C4-2B (cell line): ENCODE measurements at regions not wholly inside any gene's neighbourhood (a gene's known extent, or its start where the extent isn't known, plus 50 kb on each side); places are given as distances from the start of the nearest gene placed in this dataset.

Source experiments
- H3K27ac ChIP-seq: fragments of 450-650 bp; 2 replicates; pipeline ENCODE4 v1.5.1; 2017
- CTCF ChIP-seq: fragments of 450-650 bp; conservative IDR thresholded peaks from 2 replicates; pipeline ENCODE4 v1.5.1; 2017; ENCODE audit warnings: mild to moderate bottlenecking
- ZFX ChIP-seq: fragments of 450-650 bp; IDR thresholded peaks from 2 replicates; pipeline ENCODE4 v1.6.1; 2017

GRCh38 chr20:16678779-16679178 is 51.0 kb upstream of the SNRPB2 start:
- no peak for TF ChIP-seq ZFX
- TF ChIP-seq CTCF = no peak
- no peak overlapping the region for H3K27ac ChIP-seq

GRCh38 chr20:16676891-16677290 is 52.9 kb upstream of the SNRPB2 start:
- no peak overlapping the region for H3K27ac ChIP-seq
- TF ChIP-seq ZFX (no peak), CTCF (no peak)

DNA sequence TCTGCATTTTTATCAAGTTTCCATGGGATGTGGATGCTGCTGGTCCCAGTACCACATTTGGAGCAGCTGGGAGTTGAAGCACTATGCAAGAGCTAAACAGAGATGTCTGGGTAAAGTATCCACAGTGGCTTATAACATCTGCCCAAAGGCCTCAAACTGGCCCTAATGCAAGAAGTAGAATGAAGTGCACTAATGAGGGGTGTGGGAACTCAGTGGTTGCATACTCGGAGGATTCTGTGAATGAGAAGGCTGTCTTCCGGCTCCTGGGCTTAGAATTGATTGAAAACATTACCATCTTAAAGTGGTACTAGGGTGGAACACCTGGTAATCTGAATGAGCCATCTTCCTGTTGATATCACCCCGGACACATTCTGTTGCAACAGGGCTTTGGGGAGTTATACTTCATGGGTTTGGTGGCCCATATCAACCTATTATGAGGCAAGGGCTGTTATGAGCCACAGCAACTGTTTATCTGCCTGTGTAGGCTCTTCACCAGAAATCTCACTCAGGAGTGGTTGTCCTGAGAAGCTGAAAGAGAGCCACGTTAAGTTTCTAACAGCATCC is 54.7 kb upstream of the SNRPB2 start:
- H3K27ac ChIP-seq = no peak overlapping the region
- TF ChIP-seq CTCF (no peak), ZFX (no peak)

DNA sequence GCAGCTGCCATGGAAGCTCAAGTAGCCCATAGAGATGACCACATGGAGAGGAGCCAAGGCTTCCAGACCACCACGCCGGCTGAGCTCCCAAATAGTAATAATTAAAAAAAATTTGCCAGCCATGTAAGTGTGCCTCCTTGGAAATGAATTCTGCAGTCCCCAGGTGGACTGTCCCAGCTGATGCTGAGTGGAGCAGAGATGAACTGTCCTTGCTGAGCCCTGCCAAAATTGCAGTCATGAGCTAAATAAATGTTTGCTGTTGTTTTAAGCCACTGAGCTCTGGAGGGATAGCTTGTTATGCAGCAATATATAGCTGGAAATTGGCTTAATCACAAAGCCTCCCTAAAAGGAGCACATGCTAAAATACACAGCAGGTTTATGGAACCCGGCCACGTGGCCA is 55.6 kb upstream of the SNRPB2 start:
- no peak overlapping the region for H3K27ac ChIP-seq
- TF ChIP-seq CTCF = no peak
- TF ChIP-seq ZFX = no peak

GRCh38 chr20:16672299-16672698 is 57.5 kb upstream of the SNRPB2 start:
- no peak overlapping the region for H3K27ac ChIP-seq
- TF ChIP-seq ZFX (no peak), CTCF (no peak)

DNA sequence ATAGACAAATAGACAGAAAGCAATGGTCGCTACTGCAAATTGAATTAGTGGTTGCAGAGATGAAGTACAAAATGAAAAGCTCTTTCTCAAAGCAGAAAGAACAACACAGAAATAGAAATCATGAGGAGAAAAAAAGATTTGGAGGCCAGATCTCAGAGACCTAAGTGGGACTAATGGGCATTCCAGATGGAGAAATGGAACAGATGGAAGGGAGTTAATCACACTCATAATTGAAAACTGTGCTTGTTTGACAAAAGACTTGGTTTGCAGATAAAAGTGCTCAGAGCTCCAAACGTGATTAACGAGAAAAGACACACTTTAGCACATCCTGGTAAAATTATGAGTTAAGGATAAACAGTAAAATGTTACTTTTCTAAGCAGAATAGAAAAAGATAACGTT is 58.1 kb upstream of the SNRPB2 start:
- H3K27ac ChIP-seq = no peak overlapping the region
- TF ChIP-seq ZFX = no peak
- TF ChIP-seq CTCF = no peak

GRCh38 chr20:16666272-16666671 is 63.6 kb upstream of the SNRPB2 start:
- TF ChIP-seq CTCF (peak; percentile 40), ZFX (no peak)

More at GRCh38 chr20:16666272-16666671, 63.6 kb upstream of the SNRPB2 start:
- H3K27ac ChIP-seq = no peak overlapping the region
